GM12865 (cell line): ENCODE measurements at regions not wholly inside any gene's neighbourhood (a gene's known extent, or its start where the extent isn't known, plus 50 kb on each side); places are given as distances from the start of the nearest gene placed in this dataset.
"Not testable (repeated sequence)": the region's sequence is repeated elsewhere in the genome, so short reads cannot be mapped to it uniquely, and the experiment has no call there.

ENCODE experiments used
- DNase-seq: peaks from one replicate; pipeline ENCODE4 v3.0.0; 2010; ENCODE audit warnings: low read depth
- H3K4me3 ChIP-seq: 2 replicates; pipeline ENCODE4 v1.5.1; 2011; ENCODE audit warnings: mild to moderate bottlenecking, low read depth, low read length, control low read depth
- TF ChIP-seq, protein P1 (sequence below): IDR thresholded peaks from 2 replicates; pipeline ENCODE4 v1.5.1; 2011; ENCODE audit warnings: low read length, control low read depth, low read depth, inconsistent platforms; ENCODE audit not compliant: insufficient read depth; ENCODE audit errors: missing control alignments

DNA sequence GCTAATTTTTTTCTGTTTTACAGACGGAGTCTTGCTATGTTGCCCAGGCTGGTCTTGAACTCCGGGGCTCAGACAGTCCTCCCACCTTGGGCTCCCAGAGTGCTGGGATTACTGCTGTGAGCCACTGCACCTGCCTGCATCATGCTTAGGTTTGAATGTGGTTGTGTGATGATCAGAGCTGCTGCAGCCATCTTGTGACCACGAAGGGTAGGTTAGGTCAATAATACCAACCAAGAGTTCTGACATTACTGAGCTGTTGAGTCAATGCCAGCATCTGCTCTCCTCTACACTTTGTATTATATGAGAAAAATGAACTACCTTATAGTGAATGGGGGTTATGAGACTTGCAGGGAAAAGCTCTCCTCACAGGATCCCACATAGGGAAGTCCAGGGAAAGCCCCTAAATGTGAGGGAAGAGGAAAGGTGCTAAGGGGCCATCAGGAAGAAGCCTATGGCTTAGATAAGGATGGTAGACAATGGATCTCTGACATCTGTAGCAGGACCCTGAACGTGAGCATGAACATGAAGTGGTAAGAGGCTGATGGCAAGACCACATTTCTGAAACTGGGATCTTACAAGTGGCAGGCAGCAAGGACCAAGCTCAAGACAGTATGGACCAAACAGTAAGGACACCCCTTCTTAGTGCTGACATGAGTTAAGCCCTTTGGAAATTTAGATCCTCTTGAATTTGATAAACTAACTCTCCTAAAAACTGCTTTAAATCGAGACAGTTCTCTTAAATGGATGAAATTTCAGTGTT lies 75.7 kb upstream of the ZNF169 start:
- no peak overlapping the region for H3K4me3 ChIP-seq
- no peak for DNase-seq
- TF ChIP-seq, protein P1, sequence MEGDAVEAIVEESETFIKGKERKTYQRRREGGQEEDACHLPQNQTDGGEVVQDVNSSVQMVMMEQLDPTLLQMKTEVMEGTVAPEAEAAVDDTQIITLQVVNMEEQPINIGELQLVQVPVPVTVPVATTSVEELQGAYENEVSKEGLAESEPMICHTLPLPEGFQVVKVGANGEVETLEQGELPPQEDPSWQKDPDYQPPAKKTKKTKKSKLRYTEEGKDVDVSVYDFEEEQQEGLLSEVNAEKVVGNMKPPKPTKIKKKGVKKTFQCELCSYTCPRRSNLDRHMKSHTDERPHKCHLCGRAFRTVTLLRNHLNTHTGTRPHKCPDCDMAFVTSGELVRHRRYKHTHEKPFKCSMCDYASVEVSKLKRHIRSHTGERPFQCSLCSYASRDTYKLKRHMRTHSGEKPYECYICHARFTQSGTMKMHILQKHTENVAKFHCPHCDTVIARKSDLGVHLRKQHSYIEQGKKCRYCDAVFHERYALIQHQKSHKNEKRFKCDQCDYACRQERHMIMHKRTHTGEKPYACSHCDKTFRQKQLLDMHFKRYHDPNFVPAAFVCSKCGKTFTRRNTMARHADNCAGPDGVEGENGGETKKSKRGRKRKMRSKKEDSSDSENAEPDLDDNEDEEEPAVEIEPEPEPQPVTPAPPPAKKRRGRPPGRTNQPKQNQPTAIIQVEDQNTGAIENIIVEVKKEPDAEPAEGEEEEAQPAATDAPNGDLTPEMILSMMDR = no peak

DNA sequence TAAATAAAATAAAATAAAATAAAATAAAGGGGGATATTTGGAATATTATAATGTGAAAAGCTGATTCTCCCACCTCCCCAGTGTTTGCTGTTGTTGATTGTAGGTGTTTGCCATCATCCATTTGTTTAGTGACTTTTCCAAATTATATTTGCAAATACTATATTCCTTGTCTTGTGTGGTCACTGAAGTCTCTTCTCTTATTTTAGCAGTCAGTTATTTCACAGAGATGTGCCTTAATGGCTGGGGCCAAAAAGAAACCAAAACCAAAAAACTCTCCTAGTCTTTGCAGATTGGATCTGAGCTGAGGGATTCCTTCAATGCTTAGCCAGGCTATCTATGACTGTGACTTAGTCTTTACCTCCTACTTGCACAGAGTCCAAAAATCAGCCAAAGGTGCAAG lies 70.9 kb upstream of the ZNF169 start:
- DNase-seq = no peak
- TF ChIP-seq, protein P1 = no peak
- H3K4me3 ChIP-seq = no peak overlapping the region

DNA sequence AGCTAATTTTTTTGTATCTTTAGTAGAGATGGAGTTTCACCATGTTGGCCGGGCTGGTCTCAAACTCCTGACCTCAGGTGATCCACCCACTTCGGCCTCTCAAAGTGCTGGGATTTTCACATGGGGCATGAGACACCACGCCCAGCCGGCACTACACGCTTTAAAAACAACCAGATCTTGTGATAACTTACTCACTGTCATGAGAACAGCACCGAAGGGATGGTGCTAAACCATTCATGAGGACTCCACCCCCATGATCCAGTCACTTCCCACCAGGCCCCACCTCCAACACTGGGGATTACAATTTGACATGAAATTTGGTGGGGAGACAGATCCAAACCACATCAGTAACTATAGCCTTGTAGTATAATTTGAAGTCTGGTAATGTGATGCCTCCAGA lies 67.4 kb upstream of the ZNF169 start:
- not testable (repeated sequence) for DNase-seq, H3K4me3 ChIP-seq

DNA sequence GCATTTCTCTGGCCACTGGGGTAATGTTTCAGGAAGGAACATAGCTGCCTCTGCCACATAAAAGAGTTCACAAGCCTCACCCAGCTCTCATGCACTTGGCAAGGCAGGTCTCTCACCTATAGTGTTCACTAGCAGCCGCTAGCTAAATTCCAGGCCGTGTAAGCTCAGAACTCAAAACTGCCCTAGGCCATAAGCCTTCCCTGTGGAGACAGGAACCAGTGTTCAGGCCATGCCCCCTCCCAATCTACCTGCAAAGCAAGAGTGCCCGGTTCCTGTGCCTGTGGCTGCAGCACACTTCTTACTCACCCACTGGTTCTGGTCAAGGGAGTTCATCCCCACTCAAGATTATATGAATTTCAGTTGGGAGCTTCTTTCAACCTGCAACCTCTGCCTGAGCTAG lies 60.7 kb upstream of the ZNF169 start:
- no peak for DNase-seq
- TF ChIP-seq, protein P1 = no peak
- no peak overlapping the region for H3K4me3 ChIP-seq

DNA sequence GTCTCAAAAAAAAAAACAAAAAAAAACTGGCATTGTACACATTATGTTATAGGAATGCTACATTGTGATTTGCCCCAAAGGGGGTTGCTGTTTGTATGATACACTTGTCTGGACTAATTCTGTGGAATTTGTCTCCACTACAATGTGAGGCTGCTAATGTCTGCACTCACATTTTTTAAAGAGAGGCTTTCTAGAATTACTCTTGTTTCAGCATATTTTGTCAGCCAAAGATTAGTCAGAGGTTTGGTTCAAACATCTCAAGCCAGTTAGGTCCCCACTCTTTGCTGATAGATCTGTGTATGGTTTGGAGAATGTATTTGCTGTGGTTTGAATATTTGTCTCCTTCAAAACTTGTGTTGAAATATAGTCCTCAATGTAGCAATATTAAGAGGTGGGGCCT lies 59.3 kb upstream of the ZNF169 start:
- no peak overlapping the region for H3K4me3 ChIP-seq
- TF ChIP-seq, protein P1 = no peak
- DNase-seq = no peak

DNA sequence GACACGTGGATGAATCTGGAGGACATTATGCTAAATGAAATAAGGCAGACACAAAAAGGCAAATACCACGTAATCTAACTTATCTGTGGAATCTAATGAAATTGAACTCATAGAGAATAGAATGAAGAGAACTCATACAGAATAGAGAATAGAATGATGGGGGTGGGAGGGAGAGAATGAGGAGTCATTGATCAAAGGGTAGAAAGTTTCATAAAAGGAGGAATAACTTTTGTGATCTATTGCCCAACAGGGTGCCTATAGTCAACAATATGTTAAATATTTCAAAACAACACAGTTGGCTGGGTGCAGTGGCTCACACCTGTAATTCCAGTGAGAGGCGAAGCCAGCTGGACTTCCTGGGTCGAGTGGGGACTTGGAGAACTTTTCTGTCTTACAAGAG lies 54.9 kb upstream of the ZNF169 start:
- no peak for DNase-seq
- H3K4me3 ChIP-seq = no peak overlapping the region
- TF ChIP-seq, protein P1 = no peak

DNA sequence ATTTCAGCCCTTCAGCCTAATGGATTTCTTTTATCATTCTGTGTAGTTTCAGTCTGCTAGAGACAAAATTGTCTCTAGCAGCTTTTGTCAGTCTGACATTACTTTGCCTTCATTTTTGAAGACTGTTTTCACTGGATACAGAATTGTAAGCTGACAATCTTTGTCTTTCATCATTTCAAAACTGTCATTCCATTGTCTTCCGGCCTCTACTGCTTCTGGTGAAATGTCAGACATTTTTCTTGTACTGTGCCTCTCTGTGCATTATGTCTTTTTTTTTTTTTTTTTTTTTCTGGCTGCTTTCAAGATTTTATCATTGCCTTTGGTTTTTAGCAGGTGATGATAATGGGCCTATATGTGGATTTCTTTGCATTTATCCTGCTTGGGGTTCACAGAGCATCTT lies 51.3 kb upstream of the ZNF169 start:
- no peak overlapping the region for H3K4me3 ChIP-seq
- TF ChIP-seq, protein P1 = no peak
- DNase-seq = no peak
